IMR-90 (cell line): ENCODE measurements at regions not wholly inside any gene's neighbourhood (a gene's known extent, or its start where the extent isn't known, plus 50 kb on each side); places are given as distances from the start of the nearest gene placed in this dataset.

ENCODE experiments used
- ATAC-seq: fragments of 200-7000 bp; cut with Tn5 transposase; 2 replicates; pipeline ENCODE4 v1.9.1; 2020; ENCODE audit warnings: low read depth, mild to moderate bottlenecking, moderate library complexity
- BruUV-seq: library from RNA; stranded (reverse); fragments of 400-500 nt; replicated peaks from 2 replicates; lab custom pipeline; 2021; lab: Mats Ljungman, UMichigan
- CTCF ChIA-PET: fragments of 300-600 bp; formaldehyde crosslinking; extraction: SDS; loops from one replicate; lab custom pipeline; 2021; ENCODE audit warnings: antibody characterized with exemption; lab: Yijun Ruan, JAX
- POLR2A ChIA-PET: fragments of 300-600 bp; sonication (Branson Sonifier 250); formaldehyde crosslinking; loops from one replicate; lab custom pipeline; 2022; ENCODE audit warnings: antibody characterized with exemption; ENCODE audit not compliant: unreplicated experiment; lab: Charles Lee
- DNase-seq: peaks from one replicate; pipeline ENCODE4 v3.0.0; 2013
- H2AFZ ChIP-seq: replicated peaks from 2 replicates; pipeline ENCODE3; 2013; ENCODE audit warnings: low read length, mild to moderate bottlenecking; ENCODE audit not compliant: poor library complexity
- H2AK5ac ChIP-seq: 2 replicates; pipeline ENCODE4 v1.6.1; 2013; ENCODE audit warnings: low read depth, low read length, inconsistent platforms
- H2AK9ac ChIP-seq: replicated peaks from 2 replicates; pipeline ENCODE3; 2013; ENCODE audit warnings: mild to moderate bottlenecking, low read depth, low read length, moderate library complexity; ENCODE audit not compliant: poor library complexity
- H2BK120ac ChIP-seq: 2 replicates; pipeline ENCODE4 v1.6.1; 2013; ENCODE audit warnings: low read depth, low read length, inconsistent platforms
- H2BK15ac ChIP-seq: 3 replicates; pipeline ENCODE4 v1.6.1; 2013; ENCODE audit warnings: low read depth, low read length, inconsistent platforms
- H2BK20ac ChIP-seq: 2 replicates; pipeline ENCODE4 v1.6.1; 2013; ENCODE audit warnings: low read depth, mild to moderate bottlenecking, inconsistent platforms, low read length, moderate library complexity
- H2BK5ac ChIP-seq: 2 replicates; pipeline ENCODE4 v1.6.1; 2013; ENCODE audit warnings: mild to moderate bottlenecking, low read depth, low read length, inconsistent platforms; ENCODE audit not compliant: poor library complexity, severe bottlenecking
- H3K14ac ChIP-seq: replicated peaks from 2 replicates; pipeline ENCODE4 v1.6.1; 2013; ENCODE audit warnings: low read depth, low read length, inconsistent platforms
- H3K18ac ChIP-seq: 2 replicates; pipeline ENCODE4 v1.6.1; 2013; ENCODE audit warnings: low read depth, low read length, control low read depth
- H3K23ac ChIP-seq: 2 replicates; pipeline ENCODE4 v1.6.1; 2013; ENCODE audit warnings: low read depth, low read length, inconsistent platforms
- H3K27ac ChIP-seq: 2 replicates; pipeline ENCODE4 v1.5.1; 2013; ENCODE audit warnings: mild to moderate bottlenecking, control low read depth, low read length; ENCODE audit not compliant: insufficient read depth
- H3K27me3 ChIP-seq: 2 replicates; pipeline ENCODE4 v1.6.1; 2013; ENCODE audit warnings: low read length; ENCODE audit not compliant: control insufficient read depth, insufficient read depth
- H3K36me3 ChIP-seq: 2 replicates; pipeline ENCODE4 v1.6.1; 2013; ENCODE audit warnings: low read length, mixed read lengths; ENCODE audit not compliant: control insufficient read depth, insufficient read depth
- H3K4ac ChIP-seq: 2 replicates; pipeline ENCODE4 v1.6.1; 2013; ENCODE audit warnings: low read depth, low read length, inconsistent platforms
- H3K4me1 ChIP-seq: 2 replicates; pipeline ENCODE4 v1.6.1; 2013; ENCODE audit warnings: low read length, mixed read lengths; ENCODE audit not compliant: control insufficient read depth, insufficient read depth
- H3K4me2 ChIP-seq: 2 replicates; pipeline ENCODE4 v1.6.1; 2013; ENCODE audit warnings: low read depth, mild to moderate bottlenecking, control low read depth, low read length, moderate library complexity
- H3K4me3 ChIP-seq: 2 replicates; pipeline ENCODE4 v1.5.1; 2013; ENCODE audit warnings: low read depth, mild to moderate bottlenecking, control low read depth, low read length, moderate library complexity; ENCODE audit not compliant: insufficient read depth
- H3K56ac ChIP-seq: 2 replicates; pipeline ENCODE4 v1.6.1; 2013; ENCODE audit warnings: low read length, inconsistent platforms; ENCODE audit not compliant: insufficient read depth; ENCODE audit errors: extremely low read depth
- H3K79me1 ChIP-seq, 2 experiments: 2 replicates each; pipeline ENCODE4 v1.6.1; 2013; ENCODE audit warnings: low read length in 2 of 2, inconsistent platforms in 1 of 2, low read depth in 1 of 2
- H3K9ac ChIP-seq: 2 replicates; pipeline ENCODE4 v1.6.1; 2013; ENCODE audit warnings: low read depth, low read length, control low read depth
- H3K9me1 ChIP-seq: 2 replicates; pipeline ENCODE4 v1.6.1; 2013; ENCODE audit warnings: low read length, inconsistent platforms; ENCODE audit not compliant: insufficient read depth
- H3K9me3 ChIP-seq: 2 replicates; pipeline ENCODE4 v1.6.1; 2013; ENCODE audit warnings: low read length; ENCODE audit not compliant: control insufficient read depth, insufficient read depth
- H4K20me1 ChIP-seq: 2 replicates; pipeline ENCODE4 v1.6.1; 2013; ENCODE audit warnings: low read length, inconsistent platforms; ENCODE audit not compliant: insufficient read depth
- H4K5ac ChIP-seq: 2 replicates; pipeline ENCODE4 v1.6.1; 2013; ENCODE audit warnings: mild to moderate bottlenecking, low read depth, low read length, control low read depth
- H4K8ac ChIP-seq, 2 experiments: 2 replicates each; pipeline ENCODE4 v1.6.1; 2013; ENCODE audit warnings: low read depth in 2 of 2, low read length in 2 of 2, control low read depth in 1 of 2, inconsistent platforms in 1 of 2
- H4K91ac ChIP-seq: 2 replicates; pipeline ENCODE4 v1.6.1; 2013; ENCODE audit warnings: low read depth, low read length, inconsistent platforms; ENCODE audit not compliant: insufficient read depth
- CEBPB ChIP-seq: IDR thresholded peaks from 2 replicates; pipeline ENCODE4 v1.6.1; 2012; ENCODE audit warnings: low read depth, low read length, improper control_type of control experiment
- MAFK ChIP-seq: IDR thresholded peaks from 2 replicates; pipeline ENCODE4 v1.6.1; 2012; ENCODE audit warnings: low read depth, low read length, improper control_type of control experiment
- whole genome bisulfite sequencing, 2 experiments: methylation state at CpG; one replicate each; pipeline versions ENCODE4 v1.1.5 to v1.1.7; 2013; ENCODE audit warnings: missing lambda C conversion rate in 2 of 2; ENCODE audit not compliant: insufficient read length in 1 of 2; ENCODE audit errors: extremely low coverage in 2 of 2; 5-methylcytosine and 5-hydroxymethylcytosine counted together
- dilution Hi-C: fragments of 300-500 bp; cut with HindIII; formaldehyde crosslinking; loops from one replicate; pipeline ENCODE4 v1.14.3; 2018; ENCODE audit warnings: low sequenced_read_pairs; ENCODE audit not compliant: unreplicated experiment
- in situ Hi-C: fragments of 300-500 bp; cut with MboI; formaldehyde crosslinking; loops from 3 replicates; pipeline ENCODE4 v1.14.3; 2019; ENCODE audit warnings: low sequenced_read_pairs, inconsistent platforms, mixed read lengths
- intact Hi-C: fragments of 100-400 bp; cut with micrococcal nuclease; formaldehyde crosslinking; loops from 2 replicates; pipeline ENCODE4 v1.10.0; 2022

DNA sequence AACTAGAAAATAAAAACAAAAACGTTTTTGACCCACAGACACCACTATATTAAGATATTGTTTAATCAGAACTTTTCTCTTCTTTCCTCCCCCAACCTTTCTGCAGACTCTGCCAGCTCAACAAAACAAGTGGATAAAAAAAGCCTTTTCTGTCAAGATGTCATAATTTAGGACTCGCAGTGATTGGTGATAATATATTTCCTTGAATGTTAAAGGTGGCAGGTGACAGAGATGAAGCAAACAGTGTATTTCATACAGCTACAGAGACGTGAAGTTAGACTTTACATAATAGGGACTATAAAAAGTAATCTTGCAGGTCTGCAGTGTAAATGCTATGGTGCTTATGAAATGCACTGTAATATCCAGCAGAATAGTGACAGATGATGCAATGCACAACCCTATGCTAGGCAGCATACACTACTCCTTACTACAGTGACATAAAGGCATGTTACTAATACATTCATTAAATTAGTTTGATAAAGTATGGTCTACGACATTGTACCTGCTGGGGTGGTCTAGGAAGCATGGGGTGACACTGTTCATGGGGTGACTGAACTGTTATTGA lies 326.7 kb upstream of the GRAMD2B start:
- Histone ChIP-seq H3K4me1 (no peaks in the 10 kb centered on the region), H2BK5ac (no peak overlapping the region), H4K5ac (no peak overlapping the region), H2AK9ac (no peak overlapping the region), H3K4ac (no peak overlapping the region), H3K36me3 (no peaks in the 10 kb centered on the region), H2AK5ac (no peak overlapping the region), H2BK120ac (no peak overlapping the region), H3K23ac (no peak overlapping the region), H3K4me2 (no peak overlapping the region), H3K18ac (no peak overlapping the region), H2BK15ac (no peak overlapping the region), H2BK20ac (no peak overlapping the region), H3K27me3 (no peaks in the 10 kb centered on the region), H3K27ac (no peak overlapping the region), H3K4me3 (no peak overlapping the region), H3K56ac (no peak overlapping the region), H4K8ac (no peak overlapping the region), H4K91ac (no peak overlapping the region), H2AFZ (no peak overlapping the region), H3K9me3 (no peaks in the 10 kb centered on the region), H4K20me1 (no peaks in the 10 kb centered on the region), H3K79me1 (no peaks in the 10 kb centered on the region), H3K9me1 (no peaks in the 10 kb centered on the region), H3K14ac (no peak overlapping the region), H3K9ac (no peak overlapping the region)
- CTCF ChIA-PET = no interaction called here
- 100% methylated on average over 1 of the region's 4 CpGs; no CpG with 5 or more reads in 1 of the 2 experiments for WGBS, 2 experiments
- intact Hi-C loops = no loop called here
- POLR2A ChIA-PET = no interaction called here
- 0 out of 2 replicates have a peak, but pooled peaks have one; percentile 10 for TF ChIP-seq CEBPB
- no peak for TF ChIP-seq MAFK
- DNase-seq (no peak), ATAC-seq (no peak)
- dilution Hi-C loops = no loop called here
- in situ Hi-C loops = no loop called here
- BruUV-seq = no TSS peak
